GM12878 (cell line): ENCODE measurements at regions not wholly inside any gene's neighbourhood (a gene's known extent, or its start where the extent isn't known, plus 50 kb on each side); places are given as distances from the start of the nearest gene placed in this dataset.

Source experiments
- ATAC-seq: fragments of 200-7000 bp; cut with Tn5 transposase; 3 replicates; pipeline ENCODE4 v1.9.1; 2020; ENCODE audit warnings: mild to moderate bottlenecking, moderate library complexity
- BruUV-seq: library from RNA; stranded (reverse); fragments of 400-500 nt; replicated peaks from 2 replicates; lab custom pipeline; 2021; lab: Mats Ljungman, UMichigan
- CTCF ChIA-PET: fragments of 300-600 bp; sonication (Branson Sonifier 250); formaldehyde crosslinking; extraction: SDS; loops from one replicate; lab custom pipeline; 2021; ENCODE audit warnings: inconsistent platforms; lab: Yijun Ruan, JAX
- POLR2A ChIA-PET: fragments of 350-600 bp; formaldehyde crosslinking; extraction: SDS; loops from one replicate; lab custom pipeline; 2021; ENCODE audit warnings: inconsistent platforms; lab: Charles Lee
- RAD21 ChIA-PET: fragments of 300-600 bp; sonication (Branson Sonifier 250); formaldehyde crosslinking; loops from one replicate; lab custom pipeline; 2023; ENCODE audit warnings: antibody characterized with exemption; ENCODE audit not compliant: unreplicated experiment; lab: Charles Lee
- SMC1A ChIA-PET: fragments of 300-600 bp; sonication (Branson Sonifier 250); formaldehyde crosslinking; loops from one replicate; lab custom pipeline; 2023; ENCODE audit not compliant: unreplicated experiment, uncharacterized antibody; lab: Charles Lee
- DNase-seq: peaks from one replicate; pipeline ENCODE4 v3.0.0-alpha.2; 2011; ENCODE audit warnings: low read depth, low spot score
- FAIRE-seq: peaks from 3 replicates; lab custom pipeline; 2011; peaks lifted over from hg19 to GRCh38; lab: Jason Lieb, UNC
- H2AFZ ChIP-seq: 2 replicates; pipeline ENCODE4 v1.6.0; 2011; ENCODE audit warnings: low read depth, low read length, control low read depth; ENCODE audit not compliant: control insufficient read depth
- H3K27ac ChIP-seq: 2 replicates; pipeline ENCODE4 v1.5.1; 2011; ENCODE audit warnings: control low read depth; ENCODE audit not compliant: control insufficient read depth, insufficient read depth
- H3K27me3 ChIP-seq, 2 experiments: replicated peaks in 1 of 2; 2 replicates each; pipeline versions ENCODE4 v1.6.0 to v1.6.1; 2011; ENCODE audit warnings: low read length in 1 of 2; ENCODE audit not compliant: control insufficient read depth in 2 of 2, insufficient read depth in 2 of 2
- H3K36me3 ChIP-seq, 2 experiments: 2 replicates each; pipeline ENCODE4 v1.5.1; 2011; ENCODE audit warnings: low read length in 1 of 2; ENCODE audit not compliant: control insufficient read depth in 2 of 2, insufficient read depth in 2 of 2
- H3K4me1 ChIP-seq: 2 replicates; pipeline ENCODE4 v1.6.1; 2011; ENCODE audit warnings: mild to moderate bottlenecking, low read length, moderate library complexity, mixed read lengths; ENCODE audit not compliant: control insufficient read depth, insufficient read depth
- H3K4me2 ChIP-seq: 2 replicates; pipeline ENCODE4 v1.6.0; 2011; ENCODE audit warnings: control low read depth; ENCODE audit not compliant: control insufficient read depth, insufficient read depth
- H3K4me3 ChIP-seq: fragments of 200-600 bp; sonication (generic); 2 replicates; pipeline ENCODE4 v1.5.1; 2016
- H3K79me2 ChIP-seq: 2 replicates; pipeline ENCODE4 v1.6.0; 2011; ENCODE audit warnings: low read length; ENCODE audit not compliant: control insufficient read depth, insufficient read depth
- H3K9ac ChIP-seq: 2 replicates; pipeline ENCODE4 v1.8.0; 2011; ENCODE audit warnings: low read length, control low read depth, mixed read lengths; ENCODE audit not compliant: control insufficient read depth, insufficient read depth
- H3K9me3 ChIP-seq: replicated peaks from 3 replicates; pipeline ENCODE4 v1.5.1; 2011; ENCODE audit warnings: mild to moderate bottlenecking, low read length; ENCODE audit not compliant: control insufficient read depth, insufficient read depth
- H4K20me1 ChIP-seq: 2 replicates; pipeline ENCODE4 v1.6.0; 2011; ENCODE audit not compliant: control insufficient read depth, insufficient read depth
- CHD2 ChIP-seq: IDR thresholded peaks from 2 replicates; pipeline ENCODE4 v1.6.1; 2011; ENCODE audit warnings: low read depth, low read length, improper control_type of control experiment, borderline replicate concordance
- CUX1 ChIP-seq: IDR thresholded peaks from 2 replicates; pipeline ENCODE4 v1.6.1; 2012; ENCODE audit warnings: improper control_type of control experiment, low read depth, low read length; ENCODE audit not compliant: insufficient replicate concordance
- ELK1 ChIP-seq: IDR thresholded peaks from 2 replicates; pipeline ENCODE4 v1.6.1; 2012; ENCODE audit warnings: low read depth, low read length, improper control_type of control experiment
- JUNB ChIP-seq: IDR thresholded peaks from 2 replicates; pipeline ENCODE4 v1.6.1; 2016; ENCODE audit warnings: antibody characterized with exemption, mild to moderate bottlenecking
- LARP7 ChIP-seq: fragments of 450-650 bp; IDR thresholded peaks from 2 replicates; pipeline ENCODE4 v1.6.1; 2017; ENCODE audit warnings: mild to moderate bottlenecking
- MAX ChIP-seq: IDR thresholded peaks from 2 replicates; pipeline ENCODE4 v1.6.1; 2012; ENCODE audit warnings: low read depth, low read length, improper control_type of control experiment
- PAX8 ChIP-seq: fragments of 450-650 bp; IDR thresholded peaks from 2 replicates; pipeline ENCODE4 v1.6.1; 2017; ENCODE audit warnings: mild to moderate bottlenecking, moderate library complexity
- RBBP5 ChIP-seq: fragments of 200-600 bp; sonication (generic); conservative IDR thresholded peaks from 2 replicates; pipeline ENCODE4 v1.6.1; 2016
- REST ChIP-seq: IDR thresholded peaks from 2 replicates; pipeline ENCODE4 v1.6.1; 2012; ENCODE audit warnings: mild to moderate bottlenecking, low read depth, low read length
- STAT1 ChIP-seq: fragments of 450-650 bp; conservative IDR thresholded peaks from 2 replicates; pipeline ENCODE4 v1.6.1; 2014; ENCODE audit warnings: antibody characterized with exemption, mild to moderate bottlenecking
- ZBTB33 ChIP-seq: fragments of 450-650 bp; IDR thresholded peaks from 2 replicates; pipeline ENCODE4 v1.6.1; 2017; ENCODE audit warnings: mild to moderate bottlenecking
- ZSCAN29 ChIP-seq: fragments of 450-650 bp; IDR thresholded peaks from 2 replicates; pipeline ENCODE4 v1.6.1; 2017; ENCODE audit warnings: mild to moderate bottlenecking, moderate library complexity
- WGBS: methylation state at CpG from one replicate; pipeline ENCODE4 v1.1.6; 2016; ENCODE audit warnings: low lambda C conversion rate; ENCODE audit not compliant: insufficient replicate concordance, insufficient coverage; ENCODE audit errors: missing lambda C conversion rate; 5-methylcytosine and 5-hydroxymethylcytosine counted together
- in situ Hi-C: fragments of 300-500 bp; cut with MboI; formaldehyde crosslinking; loops from 9 replicates; pipeline ENCODE4 v1.14.3; 2018; ENCODE audit warnings: mixed read lengths
- intact Hi-C: fragments of 100-400 bp; cut with micrococcal nuclease; formaldehyde crosslinking; loops from one replicate; pipeline ENCODE4 v1.14.2; 2022; ENCODE audit not compliant: unreplicated experiment

GRCh38 chr2:65636024-65636423, 203.6 kb upstream of the SPRED2 start (continued):
- no peak for TF ChIP-seq REST
- TF ChIP-seq MAX, result no peak

GRCh38 chr2:65634304-65634703, 201.9 kb upstream of the SPRED2 start:
- in situ Hi-C loops, result no loop called here
- DNase-seq (no peak), ATAC-seq (peak; percentile 21; the same call in 1 of the 3 replicates), FAIRE-seq (no peak)
- intact Hi-C loops, result no loop called here
- Histone ChIP-seq H3K4me3 (no peak overlapping the region), H3K27ac (no peak overlapping the region), H3K36me3 (no peaks in the 10 kb centered on the region), H3K27me3 (peaks cover 2 to 5% of the 10 kb centered on the region in 2 experiments; a peak in 1 of 4 replicates), H2AFZ (no peak overlapping the region), H3K9me3 (no peaks in the 10 kb centered on the region), H3K4me1 (no peaks in the 10 kb centered on the region), H3K79me2 (no peaks in the 10 kb centered on the region), H3K4me2 (no peak overlapping the region), H3K9ac (no peak overlapping the region), H4K20me1 (no peaks in the 10 kb centered on the region)
- RAD21 ChIA-PET, result no interaction called here
- WGBS, result 21% methylated on average over 4 of the region's 4 CpGs
- CTCF ChIA-PET, result interaction anchor here (0.6 kb wide), 1 partner anchor 1078 kb away, joined by 3 read pairs; no protein-coding TSS in a partner anchor
- SMC1A ChIA-PET, result no interaction called here
- BruUV-seq, result no TSS peak
- POLR2A ChIA-PET, result no interaction called here
- TF ChIP-seq CHD2 (no peak), ZSCAN29 (no peak), CUX1 (no peak), ELK1 (no peak), ZBTB33 (no peak), STAT1 (no peak), JUNB (no peak), RBBP5 (no peak), LARP7 (no peak), PAX8 (no peak)
